OCI-LY1 (cell line): ENCODE measurements at regions not wholly inside any gene's neighbourhood (a gene's known extent, or its start where the extent isn't known, plus 50 kb on each side); places are given as distances from the start of the nearest gene placed in this dataset.

Experiments
- CTCF ChIP-seq: fragments of 200-600 bp; sonication (generic), shearing (Covaris generic); IDR thresholded peaks from 2 replicates; pipeline ENCODE4 v1.5.1; 2017; ENCODE audit warnings: mild to moderate bottlenecking, antibody characterized with exemption, low read length, moderate library complexity, mixed read lengths
- EZH2 ChIP-seq: fragments of 200-600 bp; sonication (generic), shearing (Covaris generic); IDR thresholded peaks from 2 replicates; pipeline ENCODE4 v1.8.0; 2017; ENCODE audit warnings: borderline replicate concordance, mixed run types, mild to moderate bottlenecking, antibody characterized with exemption, low read length, moderate library complexity, mixed read lengths

- TF ChIP-seq CTCF (no peak), EZH2 (no peak)
Measured at GRCh38 chr10:44856696-44857095, 54.4 kb upstream of the TMEM72 start.
